K562 (cell line): ENCODE measurements at regions not wholly inside any gene's neighbourhood (a gene's known extent, or its start where the extent isn't known, plus 50 kb on each side); places are given as distances from the start of the nearest gene placed in this dataset.

Experiments
- BRD9 ChIP-seq: fragments of 450-650 bp; IDR thresholded peaks from 2 replicates; pipeline ENCODE4 v1.6.1; 2018; ENCODE audit warnings: low read depth; ENCODE audit not compliant: partially characterized antibody
- C11orf30 ChIP-seq: fragments of 450-650 bp; IDR thresholded peaks from 2 replicates; pipeline ENCODE4 v1.6.1; 2016; ENCODE audit warnings: low read depth, mild to moderate bottlenecking
- CSDE1 ChIP-seq, 2 experiments: fragments of 450-650 bp; IDR thresholded peaks; 2 replicates each; pipeline ENCODE4 v1.6.1; 2016; ENCODE audit warnings: mild to moderate bottlenecking in 1 of 2
- JUNB ChIP-seq: fragments of 450-650 bp; formaldehyde crosslinking; conservative IDR thresholded peaks from 2 replicates; pipeline ENCODE4 v1.4.0; 2020; ENCODE audit warnings: mild to moderate bottlenecking
- KAT2B ChIP-seq: IDR thresholded peaks from one replicate; pipeline ENCODE4 v1.6.1; 2012; ENCODE audit warnings: low read depth, mild to moderate bottlenecking, control low read depth, inconsistent platforms, low read length, moderate library complexity
- POLR2AphosphoS5 ChIP-seq: IDR thresholded peaks from 2 replicates; pipeline ENCODE4 v1.6.1; 2011; ENCODE audit warnings: mild to moderate bottlenecking, low read depth, low read length, moderate library complexity; ENCODE audit not compliant: control insufficient read depth, insufficient read depth
- SIN3B ChIP-seq: fragments of 450-650 bp; IDR thresholded peaks from 2 replicates; pipeline ENCODE4 v1.6.1; 2017; ENCODE audit warnings: low read depth, mild to moderate bottlenecking, moderate library complexity
- TAF9B ChIP-seq: fragments of 450-650 bp; IDR thresholded peaks from 2 replicates; pipeline ENCODE4 v1.6.1; 2018; ENCODE audit warnings: mild to moderate bottlenecking; ENCODE audit not compliant: partially characterized antibody
- ZNF143 ChIP-seq: sonication (generic); formaldehyde crosslinking; IDR thresholded peaks from 2 replicates; pipeline ENCODE4 v1.9.0; 2022; ENCODE audit warnings: mild to moderate bottlenecking, missing genetic modification reagents
- TF ChIP-seq, protein P1 (sequence below): fragments of 250-450 bp; sonication (Bioruptor Pico); IDR thresholded peaks from 2 replicates; pipeline ENCODE4 v1.5.0; 2022; ENCODE audit warnings: mild to moderate bottlenecking
- TF ChIP-seq, protein P2 (sequence below): fragments of 250-450 bp; sonication (Bioruptor Pico); IDR thresholded peaks from 2 replicates; pipeline ENCODE4 v1.4.0; 2020
- TF ChIP-seq, protein P3 (sequence below): sonication (generic); formaldehyde crosslinking; IDR thresholded peaks from 2 replicates; pipeline ENCODE4 v1.8.0; 2023; ENCODE audit warnings: mild to moderate bottlenecking, missing genetic modification reagents
- TF ChIP-seq, protein P4 (sequence below), 2 experiments: fragments of 150-350 bp in 1 of 2; IDR thresholded peaks; 2 replicates each; pipeline ENCODE4 v1.6.1; 2012 to 2016; ENCODE audit warnings: low read depth in 2 of 2, low read length in 2 of 2, mild to moderate bottlenecking in 1 of 2, moderate library complexity in 1 of 2
- TF ChIP-seq, protein P5 (sequence below): IDR thresholded peaks from 2 replicates; pipeline ENCODE4 v1.6.1; 2016; ENCODE audit warnings: missing genetic modification characterization, missing compliant biosample characterization

DNA sequence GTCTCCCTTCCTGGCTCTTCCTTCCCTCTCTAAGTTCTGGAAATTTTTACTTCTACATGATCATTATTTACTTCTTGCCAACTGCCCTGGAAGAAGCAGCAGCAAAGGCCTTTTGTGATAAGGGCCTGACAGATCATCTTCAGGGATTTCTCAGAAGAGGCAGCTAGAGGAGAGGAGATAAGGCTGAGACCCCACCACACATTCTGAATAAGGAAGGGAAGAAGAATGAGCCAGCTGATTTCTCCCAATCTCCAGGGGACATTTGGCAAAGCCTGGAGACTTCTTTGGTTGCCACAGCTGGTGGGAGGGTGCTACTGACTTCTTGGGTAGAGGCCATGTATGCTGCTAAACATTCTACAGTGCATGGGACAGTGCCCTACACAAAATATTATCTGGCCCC, 122.4 kb upstream of the OR9Q1 start (continued):
- TF ChIP-seq, protein P1, sequence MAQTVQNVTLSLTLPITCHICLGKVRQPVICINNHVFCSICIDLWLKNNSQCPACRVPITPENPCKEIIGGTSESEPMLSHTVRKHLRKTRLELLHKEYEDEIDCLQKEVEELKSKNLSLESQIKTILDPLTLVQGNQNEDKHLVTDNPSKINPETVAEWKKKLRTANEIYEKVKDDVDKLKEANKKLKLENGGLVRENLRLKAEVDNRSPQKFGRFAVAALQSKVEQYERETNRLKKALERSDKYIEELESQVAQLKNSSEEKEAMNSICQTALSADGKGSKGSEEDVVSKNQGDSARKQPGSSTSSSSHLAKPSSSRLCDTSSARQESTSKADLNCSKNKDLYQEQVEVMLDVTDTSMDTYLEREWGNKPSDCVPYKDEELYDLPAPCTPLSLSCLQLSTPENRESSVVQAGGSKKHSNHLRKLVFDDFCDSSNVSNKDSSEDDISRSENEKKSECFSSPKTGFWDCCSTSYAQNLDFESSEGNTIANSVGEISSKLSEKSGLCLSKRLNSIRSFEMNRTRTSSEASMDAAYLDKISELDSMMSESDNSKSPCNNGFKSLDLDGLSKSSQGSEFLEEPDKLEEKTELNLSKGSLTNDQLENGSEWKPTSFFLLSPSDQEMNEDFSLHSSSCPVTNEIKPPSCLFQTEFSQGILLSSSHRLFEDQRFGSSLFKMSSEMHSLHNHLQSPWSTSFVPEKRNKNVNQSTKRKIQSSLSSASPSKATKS (CRISPR knock-in tag): no peak
- no peak for TF ChIP-seq CSDE1 (IDR thresholded peaks at IDR 0.05)
- no peak for TF ChIP-seq BRD9
- no peak for TF ChIP-seq JUNB (CRISPR knock-in tag)
- TF ChIP-seq, protein P2, sequence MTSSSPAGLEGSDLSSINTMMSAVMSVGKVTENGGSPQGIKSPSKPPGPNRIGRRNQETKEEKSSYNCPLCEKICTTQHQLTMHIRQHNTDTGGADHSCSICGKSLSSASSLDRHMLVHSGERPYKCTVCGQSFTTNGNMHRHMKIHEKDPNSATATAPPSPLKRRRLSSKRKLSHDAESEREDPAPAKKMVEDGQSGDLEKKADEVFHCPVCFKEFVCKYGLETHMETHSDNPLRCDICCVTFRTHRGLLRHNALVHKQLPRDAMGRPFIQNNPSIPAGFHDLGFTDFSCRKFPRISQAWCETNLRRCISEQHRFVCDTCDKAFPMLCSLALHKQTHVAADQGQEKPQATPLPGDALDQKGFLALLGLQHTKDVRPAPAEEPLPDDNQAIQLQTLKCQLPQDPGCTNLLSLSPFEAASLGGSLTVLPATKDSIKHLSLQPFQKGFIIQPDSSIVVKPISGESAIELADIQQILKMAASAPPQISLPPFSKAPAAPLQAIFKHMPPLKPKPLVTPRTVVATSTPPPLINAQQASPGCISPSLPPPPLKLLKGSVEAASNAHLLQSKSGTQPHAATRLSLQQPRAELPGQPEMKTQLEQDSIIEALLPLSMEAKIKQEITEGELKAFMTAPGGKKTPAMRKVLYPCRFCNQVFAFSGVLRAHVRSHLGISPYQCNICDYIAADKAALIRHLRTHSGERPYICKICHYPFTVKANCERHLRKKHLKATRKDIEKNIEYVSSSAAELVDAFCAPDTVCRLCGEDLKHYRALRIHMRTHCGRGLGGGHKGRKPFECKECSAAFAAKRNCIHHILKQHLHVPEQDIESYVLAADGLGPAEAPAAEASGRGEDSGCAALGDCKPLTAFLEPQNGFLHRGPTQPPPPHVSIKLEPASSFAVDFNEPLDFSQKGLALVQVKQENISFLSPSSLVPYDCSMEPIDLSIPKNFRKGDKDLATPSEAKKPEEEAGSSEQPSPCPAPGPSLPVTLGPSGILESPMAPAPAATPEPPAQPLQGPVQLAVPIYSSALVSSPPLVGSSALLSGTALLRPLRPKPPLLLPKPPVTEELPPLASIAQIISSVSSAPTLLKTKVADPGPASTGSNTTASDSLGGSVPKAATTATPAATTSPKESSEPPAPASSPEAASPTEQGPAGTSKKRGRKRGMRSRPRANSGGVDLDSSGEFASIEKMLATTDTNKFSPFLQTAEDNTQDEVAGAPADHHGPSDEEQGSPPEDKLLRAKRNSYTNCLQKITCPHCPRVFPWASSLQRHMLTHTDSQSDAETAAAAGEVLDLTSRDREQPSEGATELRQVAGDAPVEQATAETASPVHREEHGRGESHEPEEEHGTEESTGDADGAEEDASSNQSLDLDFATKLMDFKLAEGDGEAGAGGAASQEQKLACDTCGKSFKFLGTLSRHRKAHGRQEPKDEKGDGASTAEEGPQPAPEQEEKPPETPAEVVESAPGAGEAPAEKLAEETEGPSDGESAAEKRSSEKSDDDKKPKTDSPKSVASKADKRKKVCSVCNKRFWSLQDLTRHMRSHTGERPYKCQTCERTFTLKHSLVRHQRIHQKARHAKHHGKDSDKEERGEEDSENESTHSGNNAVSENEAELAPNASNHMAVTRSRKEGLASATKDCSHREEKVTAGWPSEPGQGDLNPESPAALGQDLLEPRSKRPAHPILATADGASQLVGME (CRISPR knock-in tag): no peak
- TF ChIP-seq, protein P3, sequence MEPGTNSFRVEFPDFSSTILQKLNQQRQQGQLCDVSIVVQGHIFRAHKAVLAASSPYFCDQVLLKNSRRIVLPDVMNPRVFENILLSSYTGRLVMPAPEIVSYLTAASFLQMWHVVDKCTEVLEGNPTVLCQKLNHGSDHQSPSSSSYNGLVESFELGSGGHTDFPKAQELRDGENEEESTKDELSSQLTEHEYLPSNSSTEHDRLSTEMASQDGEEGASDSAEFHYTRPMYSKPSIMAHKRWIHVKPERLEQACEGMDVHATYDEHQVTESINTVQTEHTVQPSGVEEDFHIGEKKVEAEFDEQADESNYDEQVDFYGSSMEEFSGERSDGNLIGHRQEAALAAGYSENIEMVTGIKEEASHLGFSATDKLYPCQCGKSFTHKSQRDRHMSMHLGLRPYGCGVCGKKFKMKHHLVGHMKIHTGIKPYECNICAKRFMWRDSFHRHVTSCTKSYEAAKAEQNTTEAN (CRISPR knock-in tag): no peak
- peak; percentile 40 for TF ChIP-seq TAF9B
- TF ChIP-seq, protein P4, sequence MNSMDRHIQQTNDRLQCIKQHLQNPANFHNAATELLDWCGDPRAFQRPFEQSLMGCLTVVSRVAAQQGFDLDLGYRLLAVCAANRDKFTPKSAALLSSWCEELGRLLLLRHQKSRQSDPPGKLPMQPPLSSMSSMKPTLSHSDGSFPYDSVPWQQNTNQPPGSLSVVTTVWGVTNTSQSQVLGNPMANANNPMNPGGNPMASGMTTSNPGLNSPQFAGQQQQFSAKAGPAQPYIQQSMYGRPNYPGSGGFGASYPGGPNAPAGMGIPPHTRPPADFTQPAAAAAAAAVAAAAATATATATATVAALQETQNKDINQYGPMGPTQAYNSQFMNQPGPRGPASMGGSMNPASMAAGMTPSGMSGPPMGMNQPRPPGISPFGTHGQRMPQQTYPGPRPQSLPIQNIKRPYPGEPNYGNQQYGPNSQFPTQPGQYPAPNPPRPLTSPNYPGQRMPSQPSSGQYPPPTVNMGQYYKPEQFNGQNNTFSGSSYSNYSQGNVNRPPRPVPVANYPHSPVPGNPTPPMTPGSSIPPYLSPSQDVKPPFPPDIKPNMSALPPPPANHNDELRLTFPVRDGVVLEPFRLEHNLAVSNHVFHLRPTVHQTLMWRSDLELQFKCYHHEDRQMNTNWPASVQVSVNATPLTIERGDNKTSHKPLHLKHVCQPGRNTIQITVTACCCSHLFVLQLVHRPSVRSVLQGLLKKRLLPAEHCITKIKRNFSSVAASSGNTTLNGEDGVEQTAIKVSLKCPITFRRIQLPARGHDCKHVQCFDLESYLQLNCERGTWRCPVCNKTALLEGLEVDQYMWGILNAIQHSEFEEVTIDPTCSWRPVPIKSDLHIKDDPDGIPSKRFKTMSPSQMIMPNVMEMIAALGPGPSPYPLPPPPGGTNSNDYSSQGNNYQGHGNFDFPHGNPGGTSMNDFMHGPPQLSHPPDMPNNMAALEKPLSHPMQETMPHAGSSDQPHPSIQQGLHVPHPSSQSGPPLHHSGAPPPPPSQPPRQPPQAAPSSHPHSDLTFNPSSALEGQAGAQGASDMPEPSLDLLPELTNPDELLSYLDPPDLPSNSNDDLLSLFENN (IDR thresholded peaks at IDR 0.05; ENCODE audit: low read depth in 2 of 2, low read length in 2 of 2): no peak
- TF ChIP-seq, protein P5, sequence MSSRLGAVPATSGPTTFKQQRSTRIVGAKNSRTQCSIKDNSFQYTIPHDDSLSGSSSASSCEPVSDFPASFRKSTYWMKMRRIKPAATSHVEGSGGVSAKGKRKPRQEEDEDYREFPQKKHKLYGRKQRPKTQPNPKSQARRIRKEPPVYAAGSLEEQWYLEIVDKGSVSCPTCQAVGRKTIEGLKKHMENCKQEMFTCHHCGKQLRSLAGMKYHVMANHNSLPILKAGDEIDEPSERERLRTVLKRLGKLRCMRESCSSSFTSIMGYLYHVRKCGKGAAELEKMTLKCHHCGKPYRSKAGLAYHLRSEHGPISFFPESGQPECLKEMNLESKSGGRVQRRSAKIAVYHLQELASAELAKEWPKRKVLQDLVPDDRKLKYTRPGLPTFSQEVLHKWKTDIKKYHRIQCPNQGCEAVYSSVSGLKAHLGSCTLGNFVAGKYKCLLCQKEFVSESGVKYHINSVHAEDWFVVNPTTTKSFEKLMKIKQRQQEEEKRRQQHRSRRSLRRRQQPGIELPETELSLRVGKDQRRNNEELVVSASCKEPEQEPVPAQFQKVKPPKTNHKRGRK: no peak
- peak; percentile 41; the same call in 1 of the 2 replicates for TF ChIP-seq C11orf30
- no peak for TF ChIP-seq SIN3B
- TF ChIP-seq POLR2AphosphoS5: peak; percentile 65; the same call in 1 of the 2 replicates
- TF ChIP-seq KAT2B: no peak
- TF ChIP-seq ZNF143: no peak
